ENCODE measurements at regions not wholly inside any gene's neighbourhood (a gene's known extent, or its start where the extent isn't known, plus 50 kb on each side); places are given as distances from the start of the nearest gene placed in this dataset.

- WGBS (ENCODE audit: insufficient coverage, low coverage, missing lambda C conversion rate) = 22% methylated on average over 4 of the region's 4 CpGs
- Histone ChIP-seq H3K79me2 (ENCODE audit: control insufficient read depth, insufficient read depth, low read length) (no peaks in the 10 kb centered on the region), H3K4me1 (replicated peaks in 1 of 2; ENCODE audit: control insufficient read depth in 2 of 2, insufficient read depth in 2 of 2, low read length in 2 of 2) (no peaks in the 10 kb centered on the region; a peak in 1 of 5 replicates), H3K36me3 (ENCODE audit: control insufficient read depth, insufficient read depth, low read length) (no peaks in the 10 kb centered on the region), H3K27me3 (ENCODE audit: control insufficient read depth in 2 of 2, insufficient read depth in 2 of 2, low read length in 2 of 2) (no peaks in the 10 kb centered on the region), H3K27ac (ENCODE audit: extremely low read depth, low read depth, low read length) (no peak overlapping the region), H4K20me1 (replicated peaks; ENCODE audit: control insufficient read depth, insufficient read depth, low read length) (no peaks in the 10 kb centered on the region), H3K9ac (ENCODE audit: insufficient read depth in 1 of 2, low read depth in 2 of 2, low read length in 2 of 2) (no peak overlapping the region), H3K4me3 (no peak overlapping the region), H3K9me1 (ENCODE audit: control insufficient read depth, insufficient read depth, low read length) (no peaks in the 10 kb centered on the region), H3K4me2 (ENCODE audit: insufficient read depth, low read length) (no peak overlapping the region), H3K9me3 (replicated peaks; ENCODE audit: control insufficient read depth, insufficient read depth, low read depth, low read length) (no peaks in the 10 kb centered on the region), H2AFZ (ENCODE audit: low read depth, low read length) (no peak overlapping the region; the same call in 1 of the 2 replicates)
- ChIA-PET CTCF (ENCODE audit: low intra/inter-chr PET ratio) (no interaction called here), POLR2A (interaction anchor here (0.6 kb wide), 1 partner anchor 87 kb away, joined by 3 read pairs; no protein-coding TSS in a partner anchor)
- in situ Hi-C loops (cut with MboI) = no loop called here
- DNase-seq (ENCODE audit: extremely low read depth in 1 of 4, low spot score in 3 of 4) = no peak
- TF ChIP-seq ETS2 (tag; IDR thresholded peaks at IDR 0.05; ENCODE audit: borderline replicate concordance, poor library complexity, severe bottlenecking) (no peak), CREB3 (tag; conservative IDR thresholded peaks at IDR 0.05; ENCODE audit: low read depth) (no peak), C11orf30 (IDR thresholded peaks at IDR 0.05; ENCODE audit: low read depth) (peak; percentile 15; the same call in 1 of the 2 replicates), ZBTB2 (IDR thresholded peaks at IDR 0.05) (no peak), SIRT6 (IDR thresholded peaks at IDR 0.05; ENCODE audit: low read depth, low read length) (no peak), U2AF2 (optimal IDR thresholded peaks at IDR 0.05; ENCODE audit: low read depth, low read length) (no peak), ZNF609 (CRISPR knock-in tag; IDR thresholded peaks at IDR 0.05; ENCODE audit: borderline replicate concordance) (no peak), SETDB1 (IDR thresholded peaks at IDR 0.05; ENCODE audit: low read length) (no peak), ZNF316 (IDR thresholded peaks at IDR 0.05) (0 out of 2 replicates have a peak, but pooled peaks have one; percentile 32)
- FAIRE-seq = no peak
- intact Hi-C loops (cut with micrococcal nuclease) = no loop called here
- ATAC-seq = no peak
- BruUV-seq (replicated peaks) = no TSS peak
Observed at GRCh38 chr11:96614101-96614500, 224.3 kb downstream of the JRKL start.

All from K562 (cell line).